HFFc6 (cell line): ENCODE measurements at regions not wholly inside any gene's neighbourhood (a gene's known extent, or its start where the extent isn't known, plus 50 kb on each side); places are given as distances from the start of the nearest gene placed in this dataset.
"Not testable (repeated sequence)": the region's sequence is repeated elsewhere in the genome, so short reads cannot be mapped to it uniquely, and the experiment has no call there.

ENCODE experiments used
- DNase-seq: peaks from one replicate; pipeline ENCODE4 v3.0.0-alpha.2; 2018
- H3K27ac Mint-ChIP-seq: 2 replicates; pipeline ENCODE4 v1.8.0; 2020; ENCODE audit warnings: mild to moderate bottlenecking, mixed read lengths
- H3K27me3 Mint-ChIP-seq: 2 replicates; pipeline ENCODE4 v1.8.0; 2021; ENCODE audit warnings: mild to moderate bottlenecking, moderate library complexity, mixed read lengths; ENCODE audit not compliant: insufficient read depth
- H3K36me3 Mint-ChIP-seq: 2 replicates; pipeline ENCODE4 v1.8.0; 2021; ENCODE audit warnings: low read depth, mixed read lengths
- H3K4me1 Mint-ChIP-seq: 2 replicates; pipeline ENCODE4 v1.8.0; 2020; ENCODE audit warnings: low read depth, mixed read lengths
- H3K4me3 Mint-ChIP-seq: 2 replicates; pipeline ENCODE4 v1.8.0; 2020; ENCODE audit warnings: mild to moderate bottlenecking, moderate library complexity, mixed read lengths
- H3K9me3 Mint-ChIP-seq: 2 replicates; pipeline ENCODE4 v1.8.0; 2020; ENCODE audit warnings: mild to moderate bottlenecking, mixed read lengths
- CTCF ChIP-seq: fragments of 200-600 bp; sonication (generic); IDR thresholded peaks from 2 replicates; pipeline ENCODE4 v1.5.0; 2021; ENCODE audit warnings: antibody characterized with exemption, mild to moderate bottlenecking

- TF ChIP-seq CTCF, result no peak
- Mint-ChIP-seq H3K9me3 (peaks cover 36% of the 10 kb centered on the region), H3K4me3 (no peak overlapping the region)
Observed at GRCh38 chr4:79247695-79248394, 78.0 kb downstream of the NAA11 start.

GRCh38 chr4:79245200-79245940 is 80.5 kb downstream of the NAA11 start:
- H3K9me3 Mint-ChIP-seq, result peaks cover 27% of the 10 kb centered on the region
- not testable (repeated sequence) for H3K4me1 Mint-ChIP-seq, H3K36me3 Mint-ChIP-seq

More at GRCh38 chr4:79247695-79248394, 78.0 kb downstream of the NAA11 start:
- Mint-ChIP-seq H3K4me1 (no peaks in the 10 kb centered on the region), H3K27me3 (no peaks in the 10 kb centered on the region), H3K27ac (no peak overlapping the region), H3K36me3 (no peaks in the 10 kb centered on the region)
- no peak for DNase-seq

GRCh38 chr4:79241846-79242245 is 84.0 kb downstream of the NAA11 start:
- no peak for TF ChIP-seq CTCF
- Mint-ChIP-seq H3K27ac (no peak overlapping the region), H3K4me1 (no peaks in the 10 kb centered on the region), H3K36me3 (no peaks in the 10 kb centered on the region), H3K27me3 (no peaks in the 10 kb centered on the region), H3K9me3 (peaks cover 12% of the 10 kb centered on the region), H3K4me3 (no peak overlapping the region)
- peak; percentile 10 for DNase-seq

More at GRCh38 chr4:79245200-79245940, 80.5 kb downstream of the NAA11 start:
- not testable (repeated sequence) for H3K4me3 Mint-ChIP-seq, H3K27ac Mint-ChIP-seq, H3K27me3 Mint-ChIP-seq, DNase-seq

- H3K36me3 Mint-ChIP-seq, result no peaks in the 10 kb centered on the region
- no peak for DNase-seq
Observed at GRCh38 chr4:79237851-79238250, 88.0 kb downstream of the NAA11 start.

GRCh38 chr4:79236785-79237184 is 89.1 kb downstream of the NAA11 start:
- Mint-ChIP-seq H3K27ac (no peak overlapping the region), H3K27me3 (no peaks in the 10 kb centered on the region; the same call in 1 of the 2 replicates), H3K4me1 (no peaks in the 10 kb centered on the region), H3K9me3 (peaks cover 15% of the 10 kb centered on the region), H3K4me3 (no peak overlapping the region), H3K36me3 (no peaks in the 10 kb centered on the region)
- no peak for TF ChIP-seq CTCF
- DNase-seq, result no peak

More at GRCh38 chr4:79237851-79238250, 88.0 kb downstream of the NAA11 start:
- H3K9me3 Mint-ChIP-seq, result peaks cover 15% of the 10 kb centered on the region
- no peak overlapping the region for H3K4me3 Mint-ChIP-seq
- no peaks in the 10 kb centered on the region; the same call in 1 of the 2 replicates for H3K27me3 Mint-ChIP-seq
- TF ChIP-seq CTCF, result no peak
- H3K4me1 Mint-ChIP-seq, result no peaks in the 10 kb centered on the region
- no peak overlapping the region for H3K27ac Mint-ChIP-seq

GRCh38 chr4:79235095-79235494 is 90.8 kb downstream of the NAA11 start:
- H3K4me1 Mint-ChIP-seq, result no peaks in the 10 kb centered on the region
- no peak for TF ChIP-seq CTCF
- DNase-seq, result no peak
- H3K9me3 Mint-ChIP-seq, result peaks cover 15% of the 10 kb centered on the region
- no peaks in the 10 kb centered on the region for H3K36me3 Mint-ChIP-seq
- H3K4me3 Mint-ChIP-seq, result no peak overlapping the region
- H3K27ac Mint-ChIP-seq, result no peak overlapping the region
- H3K27me3 Mint-ChIP-seq, result no peaks in the 10 kb centered on the region; the same call in 1 of the 2 replicates
